HG02943 (cell line): ENCODE measurements at regions not wholly inside any gene's neighbourhood (a gene's known extent, or its start where the extent isn't known, plus 50 kb on each side); places are given as distances from the start of the nearest gene placed in this dataset.

ENCODE experiments used
- ATAC-seq: cut with Tn5 transposase; IDR thresholded peaks from one replicate; pipeline ENCODE4 v1.9.1; 2021; ENCODE audit warnings: mild to moderate bottlenecking, low read depth, moderate library complexity; ENCODE audit not compliant: unreplicated experiment

DNA sequence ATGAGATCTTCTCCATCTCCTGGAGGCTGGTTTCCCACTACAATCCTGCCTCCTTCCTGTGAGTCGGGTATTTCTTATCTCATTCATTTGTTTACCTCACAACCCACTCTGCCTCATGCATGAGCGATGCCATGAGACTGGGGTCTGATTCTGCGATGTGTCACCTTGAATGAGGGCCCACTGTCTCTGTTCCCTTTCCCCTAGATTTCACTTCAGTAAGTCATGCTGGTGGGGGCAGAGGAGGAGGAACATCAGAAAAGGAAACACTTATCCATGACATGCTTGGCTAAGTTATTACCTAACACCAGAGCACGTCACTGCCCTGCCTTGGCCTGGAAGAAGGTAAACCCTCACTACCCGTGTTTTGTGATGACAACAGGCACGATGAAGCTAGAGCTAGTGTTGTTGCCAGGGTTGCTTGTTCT is 337.4 kb upstream of the PRDM1 start:
- no peak for ATAC-seq

GRCh38 chr6:105747823-105748405 is 338.2 kb upstream of the PRDM1 start:
- no peak for ATAC-seq

- ATAC-seq: no peak
Measured at GRCh38 chr6:105746509-105746908, 339.6 kb upstream of the PRDM1 start.

DNA sequence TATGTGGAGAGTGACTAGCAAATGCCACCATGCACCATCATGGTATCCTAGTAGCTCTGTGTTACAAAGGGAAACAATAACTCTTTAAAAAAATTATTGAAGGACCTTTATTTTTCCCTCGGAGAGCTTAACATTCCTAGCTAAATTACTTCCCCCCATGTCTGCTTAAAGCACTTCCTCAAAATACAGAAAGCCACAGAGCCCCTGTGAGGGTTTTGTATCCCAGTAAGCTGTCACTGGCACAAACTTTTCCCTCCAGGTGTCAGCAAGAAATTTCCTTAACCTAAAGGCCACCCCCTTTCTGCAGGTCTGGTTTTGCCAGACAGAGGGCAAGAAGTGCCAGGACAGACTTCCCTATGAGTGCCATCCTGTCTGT is 340.0 kb upstream of the PRDM1 start:
- ATAC-seq: no peak

DNA sequence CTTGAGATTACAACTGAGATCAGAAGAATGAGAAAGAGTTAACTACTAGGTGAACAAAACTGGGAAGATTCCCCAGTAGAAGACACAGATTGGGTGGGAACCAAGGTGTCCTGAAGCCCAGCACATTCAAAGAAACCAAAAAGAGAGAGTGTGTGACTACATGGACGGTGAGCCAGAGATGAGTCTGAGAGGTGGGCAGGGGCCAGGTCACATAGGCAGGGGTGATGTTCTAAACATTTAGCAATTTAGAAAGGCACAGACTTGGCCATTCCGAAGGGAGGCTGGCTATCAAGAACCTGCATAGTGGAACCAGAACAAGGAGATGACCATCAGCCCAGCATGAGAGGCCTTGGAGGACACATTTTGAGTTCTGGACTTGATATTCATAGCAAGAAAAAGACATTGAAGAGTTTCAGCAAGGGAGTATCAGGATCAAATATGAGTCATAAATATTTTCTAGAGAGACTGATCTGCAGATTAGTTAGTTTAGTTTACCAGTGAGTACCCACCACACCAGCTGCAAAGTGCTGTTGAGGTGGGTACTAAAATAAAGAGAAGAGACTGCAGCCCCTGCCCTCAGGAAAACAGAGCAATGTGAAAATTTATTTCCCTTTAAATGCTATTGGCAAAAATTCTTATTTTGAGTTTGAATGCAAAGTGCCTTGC is 340.5 kb upstream of the PRDM1 start:
- no peak for ATAC-seq

- no peak for ATAC-seq
Measured at GRCh38 chr6:105744815-105745214, 341.3 kb upstream of the PRDM1 start.

DNA sequence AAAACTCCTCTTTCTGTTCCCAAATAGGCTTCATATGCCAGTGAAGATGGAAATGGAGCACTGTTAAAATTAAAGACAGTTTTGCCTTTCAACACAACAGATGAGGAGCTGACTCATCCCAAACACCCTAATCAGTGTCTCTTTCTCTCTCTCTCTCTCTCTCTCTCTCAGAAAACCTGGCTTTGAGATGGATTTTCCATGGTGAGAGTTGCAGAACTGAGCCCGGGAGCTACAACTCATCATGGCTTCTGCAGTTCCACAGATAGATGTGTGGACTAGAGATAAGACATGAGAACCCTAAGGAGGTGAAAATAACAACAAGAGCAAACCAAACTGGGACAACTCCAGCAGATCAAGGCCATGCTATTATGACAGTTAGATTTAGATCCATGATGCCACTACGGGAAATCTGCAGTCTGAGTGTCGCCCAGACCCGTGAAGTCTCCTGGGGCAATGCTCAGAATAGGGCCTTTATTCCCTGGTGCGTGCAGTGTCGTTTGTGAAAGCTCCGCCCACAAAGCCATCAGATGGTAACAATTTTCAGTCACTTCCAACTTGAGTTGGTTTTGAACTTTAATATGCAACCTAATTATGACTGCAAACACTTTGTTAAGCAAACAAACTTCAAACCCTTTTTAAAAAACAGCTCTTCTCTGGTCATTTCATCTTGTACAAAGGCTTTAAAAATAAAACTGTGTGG is 338.2 kb upstream of the PREP start:
- ATAC-seq: no peak

- no peak for ATAC-seq
Measured at GRCh38 chr6:105739764-105740163, 336.9 kb upstream of the PREP start.

DNA sequence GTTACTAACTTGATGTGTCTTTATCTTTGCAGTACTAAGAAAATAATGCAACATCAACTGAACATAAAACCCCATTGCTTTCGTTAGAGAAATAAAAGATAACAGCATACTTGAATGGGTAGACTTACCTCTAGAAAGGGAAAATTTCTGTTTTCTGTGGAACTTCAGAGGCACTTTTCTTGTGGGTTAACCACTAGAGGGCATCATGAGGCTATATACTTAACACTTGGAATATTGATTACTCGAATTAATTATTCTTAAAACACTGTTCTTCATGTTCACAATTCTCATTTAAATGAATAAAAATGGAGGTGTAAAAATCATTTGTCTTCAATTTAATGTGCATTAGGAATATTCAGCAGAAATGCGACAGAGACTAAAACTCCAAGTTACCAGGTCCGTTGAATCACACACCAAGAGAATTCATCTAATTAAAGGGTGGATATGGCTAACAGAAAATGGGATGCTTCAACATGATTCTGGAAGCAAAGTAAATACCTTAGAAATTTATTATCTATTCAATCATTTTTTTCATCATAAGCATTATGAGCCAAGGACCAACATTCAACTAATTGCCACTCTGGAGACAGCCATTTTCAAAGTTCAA is 330.8 kb upstream of the PREP start:
- ATAC-seq: no peak

- ATAC-seq: no peak
Measured at GRCh38 chr6:105728995-105729394, 326.1 kb upstream of the PREP start.

GRCh38 chr6:105726902-105727655 is 324.2 kb upstream of the PREP start:
- no peak for ATAC-seq

- ATAC-seq: no peak
Measured at GRCh38 chr6:105714846-105715245, 312.0 kb upstream of the PREP start.

GRCh38 chr6:105713474-105714118 is 310.7 kb upstream of the PREP start:
- ATAC-seq: no peak

DNA sequence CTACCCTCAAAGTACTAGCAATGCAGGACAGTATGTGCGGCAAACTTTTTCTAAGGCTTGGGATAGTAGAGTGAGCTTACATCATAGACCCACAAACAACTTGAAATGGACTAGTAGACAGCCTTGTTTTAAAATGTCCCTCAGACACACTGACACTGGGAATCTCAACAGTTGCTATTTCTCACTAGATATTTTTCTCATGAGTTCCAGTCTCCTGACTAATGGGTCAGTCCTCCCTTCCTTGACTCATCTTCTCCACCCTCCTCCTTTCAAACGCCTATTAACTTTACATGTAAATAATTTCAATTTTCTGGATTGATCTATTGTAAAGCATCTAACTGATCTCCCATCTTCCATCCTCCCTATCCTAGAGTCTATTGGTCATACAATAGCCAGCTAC is 308.3 kb upstream of the PREP start:
- ATAC-seq: no peak

DNA sequence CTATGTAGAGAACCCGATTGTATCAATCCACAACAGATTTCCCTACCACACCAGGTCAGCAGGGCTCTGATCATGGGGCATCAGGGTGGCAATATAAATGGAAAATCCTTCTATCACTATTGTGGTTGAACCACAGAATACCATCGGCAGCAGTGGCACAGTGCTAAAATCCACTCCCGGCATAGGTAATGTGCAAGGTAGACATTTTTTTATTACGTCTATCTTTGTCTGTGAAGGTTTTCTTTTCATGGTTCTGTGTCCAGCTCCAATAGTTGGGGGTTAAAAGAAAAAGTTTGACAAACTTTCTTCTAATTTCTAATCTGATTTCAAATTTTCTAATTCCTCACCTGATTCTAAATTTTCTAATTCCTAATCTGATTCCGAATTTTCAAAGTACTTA is 302.7 kb upstream of the PREP start:
- ATAC-seq: no peak

GRCh38 chr6:105695461-105695860 is 292.6 kb upstream of the PREP start:
- ATAC-seq: no peak

DNA sequence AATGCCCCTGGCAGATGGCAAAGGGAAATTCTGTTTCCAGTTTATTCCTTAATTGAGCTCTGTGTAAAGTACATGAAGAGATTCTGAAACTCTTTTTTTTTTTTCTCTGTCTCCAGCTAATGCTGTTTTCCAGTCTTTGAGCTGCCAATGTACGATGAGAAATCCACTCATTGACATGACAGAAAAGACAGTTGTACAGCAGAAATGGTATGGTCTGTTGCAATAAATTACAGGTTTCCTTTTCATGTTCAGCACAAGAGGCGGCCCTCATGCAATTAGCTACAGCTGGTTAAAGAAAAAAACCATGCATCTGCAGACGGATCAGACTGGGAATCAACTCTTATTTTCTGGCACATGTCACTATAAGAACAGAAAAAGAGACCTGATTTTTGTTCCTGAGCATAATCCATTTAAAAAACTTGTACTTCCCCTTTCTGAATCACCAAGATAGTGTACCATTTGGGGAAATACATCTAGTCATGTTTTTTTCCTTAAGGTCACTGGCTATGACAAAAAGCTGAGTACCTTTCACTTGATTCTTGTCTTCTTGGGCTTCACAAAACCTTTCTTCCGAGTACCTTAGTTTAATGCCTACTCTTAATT is 289.8 kb upstream of the PREP start:
- ATAC-seq: no peak

GRCh38 chr6:105691971-105692370 is 289.1 kb upstream of the PREP start:
- ATAC-seq: no peak

- ATAC-seq: no peak
Measured at GRCh38 chr6:105691081-105691480, 288.2 kb upstream of the PREP start.

- ATAC-seq: no peak
Measured at GRCh38 chr6:105688573-105688972, 285.7 kb upstream of the PREP start.
